ENCODE measurements at regions not wholly inside any gene's neighbourhood (a gene's known extent, or its start where the extent isn't known, plus 50 kb on each side); places are given as distances from the start of the nearest gene placed in this dataset.

DNA sequence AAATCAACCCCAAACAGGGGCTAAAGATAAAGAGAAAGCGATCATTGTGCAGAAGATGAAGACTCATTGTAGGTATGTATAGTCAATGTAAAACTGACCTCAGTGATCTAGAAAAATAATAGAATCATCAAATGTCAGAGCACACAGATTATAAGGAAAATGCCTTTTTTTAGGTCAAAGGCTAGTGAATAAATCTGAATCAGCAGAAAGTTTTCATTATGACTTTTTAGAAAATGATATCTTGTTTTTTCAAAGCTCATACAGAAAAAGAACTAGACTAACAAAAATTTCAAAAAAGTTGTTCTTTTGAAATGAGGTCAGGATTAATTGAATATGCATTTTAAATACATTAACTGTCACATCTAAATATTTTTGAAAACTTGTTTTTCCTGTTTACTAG lies 60.2 kb upstream of the STEAP4 start:
- no peak overlapping the region for H3K4me2 ChIP-seq (ENCODE audit: extremely low read depth, insufficient read depth, low read length)
- no peak for DNase-seq (ENCODE audit: low read depth in 2 of 2)
- no peaks in the 10 kb centered on the region for H3K79me2 ChIP-seq (ENCODE audit: control insufficient read depth, insufficient read depth, low read length)
- H3K4me1 ChIP-seq (ENCODE audit: control insufficient read depth, extremely low read depth, insufficient read depth, low read length) = no peaks in the 10 kb centered on the region
- H3K27me3 ChIP-seq (ENCODE audit: control insufficient read depth, insufficient read depth, low read length) = no peaks in the 10 kb centered on the region
- H4K20me1 ChIP-seq (ENCODE audit: control insufficient read depth, extremely low read depth, insufficient read depth, low read length) = no peaks in the 10 kb centered on the region
- no peaks in the 10 kb centered on the region for H3K9me3 ChIP-seq (ENCODE audit: control insufficient read depth, insufficient read depth, low read depth, low read length)
- TF ChIP-seq, protein P1, sequence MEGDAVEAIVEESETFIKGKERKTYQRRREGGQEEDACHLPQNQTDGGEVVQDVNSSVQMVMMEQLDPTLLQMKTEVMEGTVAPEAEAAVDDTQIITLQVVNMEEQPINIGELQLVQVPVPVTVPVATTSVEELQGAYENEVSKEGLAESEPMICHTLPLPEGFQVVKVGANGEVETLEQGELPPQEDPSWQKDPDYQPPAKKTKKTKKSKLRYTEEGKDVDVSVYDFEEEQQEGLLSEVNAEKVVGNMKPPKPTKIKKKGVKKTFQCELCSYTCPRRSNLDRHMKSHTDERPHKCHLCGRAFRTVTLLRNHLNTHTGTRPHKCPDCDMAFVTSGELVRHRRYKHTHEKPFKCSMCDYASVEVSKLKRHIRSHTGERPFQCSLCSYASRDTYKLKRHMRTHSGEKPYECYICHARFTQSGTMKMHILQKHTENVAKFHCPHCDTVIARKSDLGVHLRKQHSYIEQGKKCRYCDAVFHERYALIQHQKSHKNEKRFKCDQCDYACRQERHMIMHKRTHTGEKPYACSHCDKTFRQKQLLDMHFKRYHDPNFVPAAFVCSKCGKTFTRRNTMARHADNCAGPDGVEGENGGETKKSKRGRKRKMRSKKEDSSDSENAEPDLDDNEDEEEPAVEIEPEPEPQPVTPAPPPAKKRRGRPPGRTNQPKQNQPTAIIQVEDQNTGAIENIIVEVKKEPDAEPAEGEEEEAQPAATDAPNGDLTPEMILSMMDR (conservative IDR thresholded peaks at IDR 0.05 in 1 of 2, IDR thresholded peaks at IDR 0.05 in 1 of 2; ENCODE audit: low read depth in 1 of 2, low read length in 2 of 2) = no peak
- no peak for TF ChIP-seq EZH2 (IDR thresholded peaks at IDR 0.05; ENCODE audit: low read length, missing control alignments)
- no peak overlapping the region for H3K27ac ChIP-seq (ENCODE audit: insufficient read depth, low read length)
- H3K36me3 ChIP-seq (ENCODE audit: control insufficient read depth, insufficient read depth, low read length) = no peaks in the 10 kb centered on the region
- no peak overlapping the region for H3K9ac ChIP-seq (ENCODE audit: insufficient read depth, low read length)
- no peak overlapping the region for H2AFZ ChIP-seq (ENCODE audit: low read length)
- H3K4me3 ChIP-seq (replicated peaks in 1 of 4; ENCODE audit: control extremely low read depth in 1 of 4, insufficient read depth in 1 of 4, low read depth in 3 of 4, low read length in 4 of 4) = no peak overlapping the region

DNA sequence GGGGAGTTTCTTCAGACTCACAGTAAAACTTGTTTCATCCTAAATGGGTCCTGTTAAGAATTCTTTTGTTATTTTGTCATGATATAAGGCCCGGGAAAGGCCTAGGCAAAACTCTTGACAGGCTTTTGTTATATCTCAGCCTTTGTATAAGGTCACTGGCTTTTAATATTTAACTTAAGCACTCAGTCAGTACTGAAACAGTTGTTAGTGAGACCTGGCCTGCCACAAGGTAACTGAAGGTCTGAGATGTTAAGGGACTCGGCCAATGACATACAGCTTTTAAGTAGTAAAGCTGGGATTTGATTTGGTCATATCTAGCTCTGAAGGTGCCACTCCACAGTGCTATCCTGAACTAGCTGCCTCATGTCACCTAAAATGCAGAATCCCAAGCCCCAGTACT lies 57.2 kb upstream of the STEAP4 start:
- Histone ChIP-seq H3K36me3 (ENCODE audit: control insufficient read depth, insufficient read depth, low read length) (no peaks in the 10 kb centered on the region), H3K27ac (ENCODE audit: insufficient read depth, low read length) (no peak overlapping the region), H4K20me1 (ENCODE audit: control insufficient read depth, extremely low read depth, insufficient read depth, low read length) (no peaks in the 10 kb centered on the region), H3K4me1 (ENCODE audit: control insufficient read depth, extremely low read depth, insufficient read depth, low read length) (no peaks in the 10 kb centered on the region), H3K4me3 (replicated peaks in 1 of 4; ENCODE audit: control extremely low read depth in 1 of 4, insufficient read depth in 1 of 4, low read depth in 3 of 4, low read length in 4 of 4) (no peak overlapping the region), H3K4me2 (ENCODE audit: extremely low read depth, insufficient read depth, low read length) (no peak overlapping the region), H2AFZ (ENCODE audit: low read length) (no peak overlapping the region), H3K27me3 (ENCODE audit: control insufficient read depth, insufficient read depth, low read length) (no peaks in the 10 kb centered on the region), H3K9ac (ENCODE audit: insufficient read depth, low read length) (no peak overlapping the region), H3K9me3 (ENCODE audit: control insufficient read depth, insufficient read depth, low read depth, low read length) (no peaks in the 10 kb centered on the region), H3K79me2 (ENCODE audit: control insufficient read depth, insufficient read depth, low read length) (no peaks in the 10 kb centered on the region)
- TF ChIP-seq, protein P1 (conservative IDR thresholded peaks at IDR 0.05 in 1 of 2, IDR thresholded peaks at IDR 0.05 in 1 of 2; ENCODE audit: low read depth in 1 of 2, low read length in 2 of 2) = no peak
- no peak for TF ChIP-seq EZH2 (IDR thresholded peaks at IDR 0.05; ENCODE audit: low read length, missing control alignments)
- DNase-seq (ENCODE audit: low read depth in 2 of 2) = no peak

DNA sequence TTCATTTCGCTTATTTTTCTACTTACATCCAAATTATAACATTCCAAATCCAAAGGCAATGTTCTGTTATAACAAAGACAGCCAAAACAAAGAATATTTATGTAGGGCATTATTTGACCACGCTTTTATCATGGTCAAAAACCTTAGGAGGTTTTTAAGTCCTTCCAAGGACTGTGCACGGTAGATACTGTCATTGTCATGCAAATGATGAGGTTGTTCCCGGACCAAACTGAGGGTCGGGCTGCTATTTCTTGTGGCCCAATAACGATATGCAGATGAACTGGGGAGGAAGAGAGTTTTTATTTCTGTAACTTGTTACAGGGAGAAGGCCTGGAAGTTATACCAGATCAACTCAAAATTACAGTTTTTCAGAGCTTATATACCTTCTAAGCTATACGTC lies 56.6 kb upstream of the STEAP4 start:
- Histone ChIP-seq H4K20me1 (ENCODE audit: control insufficient read depth, extremely low read depth, insufficient read depth, low read length) (no peaks in the 10 kb centered on the region), H2AFZ (ENCODE audit: low read length) (no peak overlapping the region), H3K4me3 (replicated peaks in 1 of 4; ENCODE audit: control extremely low read depth in 1 of 4, insufficient read depth in 1 of 4, low read depth in 3 of 4, low read length in 4 of 4) (no peak overlapping the region), H3K79me2 (ENCODE audit: control insufficient read depth, insufficient read depth, low read length) (no peaks in the 10 kb centered on the region), H3K9ac (ENCODE audit: insufficient read depth, low read length) (no peak overlapping the region), H3K9me3 (ENCODE audit: control insufficient read depth, insufficient read depth, low read depth, low read length) (no peaks in the 10 kb centered on the region), H3K27ac (ENCODE audit: insufficient read depth, low read length) (no peak overlapping the region), H3K36me3 (ENCODE audit: control insufficient read depth, insufficient read depth, low read length) (no peaks in the 10 kb centered on the region), H3K4me1 (ENCODE audit: control insufficient read depth, extremely low read depth, insufficient read depth, low read length) (no peaks in the 10 kb centered on the region), H3K4me2 (ENCODE audit: extremely low read depth, insufficient read depth, low read length) (no peak overlapping the region), H3K27me3 (ENCODE audit: control insufficient read depth, insufficient read depth, low read length) (no peaks in the 10 kb centered on the region)
- DNase-seq (ENCODE audit: low read depth in 2 of 2) = no peak
- TF ChIP-seq, protein P1 (conservative IDR thresholded peaks at IDR 0.05 in 1 of 2, IDR thresholded peaks at IDR 0.05 in 1 of 2; ENCODE audit: low read depth in 1 of 2, low read length in 2 of 2) = no peak
- no peak for TF ChIP-seq EZH2 (IDR thresholded peaks at IDR 0.05; ENCODE audit: low read length, missing control alignments)

All from fibroblast of lung (primary cell).